ENCODE measurements at regions not wholly inside any gene's neighbourhood (a gene's known extent, or its start where the extent isn't known, plus 50 kb on each side); places are given as distances from the start of the nearest gene placed in this dataset.

GRCh38 chr5:1639757-1640156 lies 116.0 kb upstream of the LPCAT1 start:
- intact Hi-C loops (cut with micrococcal nuclease) = loop anchor here (5.0 kb wide), 2 partner anchors 37 to 717 kb away; no protein-coding TSS in a partner anchor
- no peaks in the 10 kb centered on the region for H3K79me2 ChIP-seq (ENCODE audit: insufficient read depth, low read length)
- H3K9ac ChIP-seq (ENCODE audit: low read length) = no peak overlapping the region
- no peaks in the 10 kb centered on the region for H3K36me3 ChIP-seq (ENCODE audit: control insufficient read depth in 1 of 2, insufficient read depth in 2 of 2, low read length in 2 of 2)
- peaks cover 0 to 6% of the 10 kb centered on the region in 2 experiments; a peak in 2 of 4 replicates for H3K4me1 ChIP-seq (ENCODE audit: control insufficient read depth in 1 of 2, insufficient read depth in 2 of 2, low read length in 2 of 2)
- H3K4me3 ChIP-seq (replicated peaks in 1 of 2; ENCODE audit: low read depth in 1 of 2, low read length in 2 of 2) = no peak overlapping the region
- TF ChIP-seq EZH2 (IDR thresholded peaks at IDR 0.05) (no peak), SRF (IDR thresholded peaks at IDR 0.05; ENCODE audit: low read depth) (no peak), ATF3 (IDR thresholded peaks at IDR 0.05) (no peak), ZFX (IDR thresholded peaks at IDR 0.05) (no peak), MAX (IDR thresholded peaks at IDR 0.05) (no peak)
- H3K9me3 ChIP-seq (ENCODE audit: control insufficient read depth in 1 of 2, insufficient read depth in 1 of 2, low read depth in 1 of 2, low read length in 2 of 2) = no peaks in the 10 kb centered on the region
- ChIA-PET POLR2A (no interaction called here), CTCF (no interaction called here), RAD21 (ENCODE audit: low non-redundant PET in 1 of 2, low total read pairs in 2 of 2, uncharacterized antibody in 2 of 2, unreplicated experiment in 2 of 2) (no interaction called here)
- DNase-seq (ENCODE audit: low read depth, low spot score) = no peak
- BruUV-seq (replicated peaks) = no TSS peak
- H3K9me2 ChIP-seq (ENCODE audit: insufficient read depth) = no peaks in the 10 kb centered on the region
- ATAC-seq = no peak
- no peak overlapping the region for H3K27ac ChIP-seq (ENCODE audit: low read depth, low read length)
- no peak overlapping the region for H3K4me2 ChIP-seq (ENCODE audit: low read length)
- no peaks in the 10 kb centered on the region for H4K20me1 ChIP-seq (ENCODE audit: insufficient read depth)
- H2AFZ ChIP-seq (ENCODE audit: low read depth, low read length, poor library complexity, severe bottlenecking) = no peak overlapping the region
- peaks cover 9% of the 10 kb centered on the region; the same call in 1 of the 2 replicates for H3K27me3 ChIP-seq (ENCODE audit: insufficient read depth, low read length)

- intact Hi-C loops (cut with micrococcal nuclease) = no loop called here
- BruUV-seq (replicated peaks) = no TSS peak
- no peaks in the 10 kb centered on the region for H3K9me2 ChIP-seq (ENCODE audit: insufficient read depth)
- peaks cover 0 to 12% of the 10 kb centered on the region in 2 experiments; a peak in 2 of 4 replicates for H3K4me1 ChIP-seq (ENCODE audit: control insufficient read depth in 1 of 2, insufficient read depth in 2 of 2, low read length in 2 of 2)
- H3K36me3 ChIP-seq (ENCODE audit: control insufficient read depth in 1 of 2, insufficient read depth in 2 of 2, low read length in 2 of 2) = no peaks in the 10 kb centered on the region
- no peak overlapping the region for H3K27ac ChIP-seq (ENCODE audit: low read depth, low read length)
- no peaks in the 10 kb centered on the region for H3K79me2 ChIP-seq (ENCODE audit: insufficient read depth, low read length)
- ChIA-PET CTCF (no interaction called here), POLR2A (no interaction called here), RAD21 (ENCODE audit: low non-redundant PET in 1 of 2, low total read pairs in 2 of 2, uncharacterized antibody in 2 of 2, unreplicated experiment in 2 of 2) (no interaction called here)
- ATAC-seq (no peak), DNase-seq (ENCODE audit: low read depth, low spot score) (no peak)
- peaks cover 5% of the 10 kb centered on the region; the same call in 1 of the 2 replicates for H3K27me3 ChIP-seq (ENCODE audit: insufficient read depth, low read length)
- no peak overlapping the region for H3K4me3 ChIP-seq (replicated peaks in 1 of 2; ENCODE audit: low read depth in 1 of 2, low read length in 2 of 2)
- no peaks in the 10 kb centered on the region for H3K9me3 ChIP-seq (ENCODE audit: control insufficient read depth in 1 of 2, insufficient read depth in 1 of 2, low read depth in 1 of 2, low read length in 2 of 2)
- no peaks in the 10 kb centered on the region for H4K20me1 ChIP-seq (ENCODE audit: insufficient read depth)
- no peak overlapping the region for H2AFZ ChIP-seq (ENCODE audit: low read depth, low read length, poor library complexity, severe bottlenecking)
- H3K9ac ChIP-seq (ENCODE audit: low read length) = no peak overlapping the region
- no peak overlapping the region for H3K4me2 ChIP-seq (ENCODE audit: low read length)
- no peak for TF ChIP-seq EZH2 (IDR thresholded peaks at IDR 0.05)
- no peak for TF ChIP-seq EZH2phosphoT487 (IDR thresholded peaks at IDR 0.05; ENCODE audit: borderline replicate concordance)
- no peak for TF ChIP-seq ZBTB33 (IDR thresholded peaks at IDR 0.05; ENCODE audit: extremely low read depth, insufficient replicate concordance, low read length)
- no peak for TF ChIP-seq POLR2A (IDR thresholded peaks at IDR 0.05; ENCODE audit: borderline replicate concordance, extremely low read depth, insufficient read depth, insufficient read length)
- TF ChIP-seq POLR2AphosphoS5 (IDR thresholded peaks at IDR 0.05; ENCODE audit: low read depth, low read length) = no peak
- no peak for TF ChIP-seq CEBPB (IDR thresholded peaks at IDR 0.05; ENCODE audit: low read depth)
- no peak for TF ChIP-seq EGR1 (IDR thresholded peaks at IDR 0.05; ENCODE audit: low read depth)
- no peak for TF ChIP-seq FOSL1 (IDR thresholded peaks at IDR 0.05; ENCODE audit: low read depth)
- no peak for TF ChIP-seq ATF3 (IDR thresholded peaks at IDR 0.05)
- TF ChIP-seq ELF1 (IDR thresholded peaks at IDR 0.05; ENCODE audit: borderline replicate concordance, low read depth) = no peak
- no peak for TF ChIP-seq YY1 (IDR thresholded peaks at IDR 0.05; ENCODE audit: extremely low read depth, insufficient replicate concordance, low read depth, low read length)
- TF ChIP-seq ZFX (IDR thresholded peaks at IDR 0.05) = no peak
- TF ChIP-seq SP1 (IDR thresholded peaks at IDR 0.05; ENCODE audit: low read depth) = no peak
- no peak for TF ChIP-seq TCF7L2 (IDR thresholded peaks at IDR 0.05; ENCODE audit: borderline replicate concordance, extremely low read depth, insufficient read depth, insufficient read length)
- TF ChIP-seq SIN3A (IDR thresholded peaks at IDR 0.05; ENCODE audit: low read depth) = no peak
- TF ChIP-seq SRF (IDR thresholded peaks at IDR 0.05; ENCODE audit: low read depth) = no peak
Measured at GRCh38 chr5:1638658-1639400, 115.1 kb upstream of the LPCAT1 start.
